Mucosa of gallbladder (tissue), 1 donor: ENCODE measurements at regions not wholly inside any gene's neighbourhood (a gene's known extent, or its start where the extent isn't known, plus 50 kb on each side); places are given as distances from the start of the nearest gene placed in this dataset.
"Not testable (repeated sequence)": the region's sequence is repeated elsewhere in the genome, so short reads cannot be mapped to it uniquely, and the experiment has no call there.

Experiments used
- DNase-seq: peaks from one replicate; pipeline ENCODE4 v3.0.0-alpha.2; 2020; ENCODE audit warnings: low spot score
- donor health status: DM: no; HTN: no; CAD: no.

GRCh38 chr14:30427846-30428245, 131.1 kb upstream of the G2E3 start:
- no peak for DNase-seq

- no peak for DNase-seq
These were observed 127.4 kb upstream of the G2E3 start for GRCh38 chr14:30431552-30431951.

- DNase-seq, result no peak
These were observed 118.0 kb upstream of the G2E3 start for GRCh38 chr14:30440961-30441360.

- no peak for DNase-seq
These were observed 115.5 kb upstream of the G2E3 start for GRCh38 chr14:30443368-30444007.

- DNase-seq, result no peak
These were observed 114.5 kb upstream of the G2E3 start for GRCh38 chr14:30444451-30444850.

- DNase-seq, result no peak
These were observed 113.8 kb upstream of the G2E3 start for GRCh38 chr14:30445011-30445793.

- DNase-seq, result no peak
These were observed 113.1 kb upstream of the G2E3 start for GRCh38 chr14:30445852-30446251.

GRCh38 chr14:30450631-30451545, 108.1 kb upstream of the G2E3 start:
- no peak for DNase-seq

- no peak for DNase-seq
These were observed 102.7 kb upstream of the G2E3 start for GRCh38 chr14:30456296-30456695.

- DNase-seq, result no peak
These were observed 96.6 kb upstream of the G2E3 start for GRCh38 chr14:30462358-30462757.

GRCh38 chr14:30464481-30464880, 94.5 kb upstream of the G2E3 start:
- no peak for DNase-seq

GRCh38 chr14:30468354-30468753, 90.6 kb upstream of the G2E3 start:
- no peak for DNase-seq

GRCh38 chr14:30471980-30472379, 87.0 kb upstream of the G2E3 start:
- no peak for DNase-seq

- DNase-seq, result not testable (repeated sequence)
These were observed 84.9 kb upstream of the G2E3 start for GRCh38 chr14:30473846-30474696.

- no peak for DNase-seq
These were observed 76.7 kb upstream of the G2E3 start for GRCh38 chr14:30482276-30482675.

GRCh38 chr14:30484201-30484600, 74.8 kb upstream of the G2E3 start:
- DNase-seq, result no peak

GRCh38 chr14:30484976-30485375, 74.0 kb upstream of the G2E3 start:
- DNase-seq, result no peak

- no peak for DNase-seq
These were observed 62.1 kb upstream of the G2E3 start for GRCh38 chr14:30496852-30497251.

- no peak for DNase-seq
These were observed 59.6 kb upstream of the G2E3 start for GRCh38 chr14:30499358-30499757.

GRCh38 chr14:30500222-30500621, 58.7 kb upstream of the G2E3 start:
- no peak for DNase-seq

- no peak for DNase-seq
These were observed 51.7 kb upstream of the G2E3 start for GRCh38 chr14:30507209-30507608.
